Right lung (tissue), 2 donors: ENCODE measurements at regions not wholly inside any gene's neighbourhood (a gene's known extent, or its start where the extent isn't known, plus 50 kb on each side); places are given as distances from the start of the nearest gene placed in this dataset.
"Not testable (repeated sequence)": the region's sequence is repeated elsewhere in the genome, so short reads cannot be mapped to it uniquely, and the experiment has no call there.

ENCODE experiments used
- DNase-seq, 2 donors: peaks; one replicate each; pipeline ENCODE4 v3.0.0-alpha.2; 2013

GRCh38 chr2:198639580-198639979 is 818.2 kb downstream of the SATB2 start:
- no peak for DNase-seq

DNA sequence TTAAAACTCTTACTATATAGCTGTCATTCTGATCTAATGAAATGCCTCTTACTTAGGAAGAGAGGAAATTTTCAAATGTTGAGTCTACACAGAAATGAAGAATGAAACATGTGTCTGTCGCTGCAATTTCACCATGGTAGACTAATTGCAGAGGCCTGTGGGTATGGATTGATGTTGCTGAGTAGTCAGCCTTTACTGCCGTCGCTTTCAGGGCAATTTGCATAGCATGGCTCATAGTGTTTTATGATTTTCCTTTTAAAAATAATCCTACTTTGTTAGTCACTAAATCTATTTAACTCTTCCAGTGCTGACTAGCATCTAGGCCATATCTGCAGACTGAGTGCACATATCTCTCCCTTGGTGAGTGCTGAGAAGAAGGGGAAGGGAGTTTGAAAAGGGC is 819.2 kb downstream of the SATB2 start:
- DNase-seq, result no peak

DNA sequence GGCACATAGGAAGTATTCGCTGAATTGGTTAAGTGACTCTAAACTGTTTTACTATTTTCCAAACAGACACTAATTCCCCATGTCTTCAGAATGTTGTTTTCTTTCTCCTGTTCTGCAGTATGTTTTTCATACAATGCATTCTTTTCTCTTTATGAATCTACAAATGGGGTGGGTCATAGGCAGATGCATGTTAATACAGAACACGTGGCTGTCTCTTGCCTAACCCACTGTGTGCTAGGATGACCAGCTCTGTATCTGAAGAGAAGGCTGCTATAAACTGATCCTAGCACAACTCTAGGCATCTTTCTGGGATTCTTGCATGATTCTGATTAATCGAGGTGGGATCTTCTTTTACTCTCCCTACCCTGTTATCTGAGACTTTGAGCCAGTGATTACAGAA is 826.0 kb downstream of the PLCL1 start:
- DNase-seq, result no peak

DNA sequence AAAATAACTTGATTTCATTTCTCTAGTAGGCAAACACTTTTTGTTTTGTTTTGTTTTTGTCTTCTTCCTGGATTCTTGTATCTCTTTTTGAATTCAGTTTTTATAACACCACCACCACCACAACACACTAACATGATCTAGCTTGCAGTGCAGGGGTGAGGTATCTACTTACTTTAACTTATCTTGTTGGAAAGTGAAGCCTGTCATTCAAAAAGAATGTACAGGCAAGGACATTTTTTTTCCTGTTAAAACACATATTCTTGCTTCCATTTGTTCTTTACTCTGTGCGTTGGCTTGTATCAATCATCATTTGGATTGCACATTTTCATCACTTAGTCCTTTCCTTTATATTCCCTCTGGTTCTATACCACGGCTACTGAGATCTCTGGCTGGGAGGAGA is 824.2 kb downstream of the PLCL1 start:
- DNase-seq, result no peak

- no peak for DNase-seq
Observed at GRCh38 chr2:198622986-198623730, 818.8 kb downstream of the PLCL1 start.

GRCh38 chr2:198615972-198616371 is 811.6 kb downstream of the PLCL1 start:
- DNase-seq, result no peak

DNA sequence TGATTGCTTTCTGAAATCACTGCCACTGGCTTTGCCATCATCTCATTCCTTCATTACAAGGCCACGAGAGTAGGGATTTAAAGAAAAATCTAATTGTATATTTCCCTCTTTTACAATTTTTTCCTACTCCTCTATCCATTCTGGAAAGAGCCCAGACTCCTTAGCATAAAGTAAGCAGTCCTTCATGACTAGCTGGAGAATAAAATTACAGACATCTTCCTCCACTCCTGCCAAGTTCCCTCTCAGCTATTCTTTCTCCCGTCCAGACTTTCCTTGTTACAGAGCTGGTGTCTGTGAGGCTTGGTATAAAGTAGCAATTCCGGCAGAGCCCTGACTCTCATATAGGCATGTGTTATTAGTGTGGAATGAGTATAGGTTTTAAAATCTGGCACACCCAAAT is 806.8 kb downstream of the PLCL1 start:
- no peak for DNase-seq

- no peak for DNase-seq
Observed at GRCh38 chr2:198604599-198604998, 800.2 kb downstream of the PLCL1 start.

- not testable (repeated sequence) for DNase-seq
Observed at GRCh38 chr2:198602986-198603385, 798.6 kb downstream of the PLCL1 start.

DNA sequence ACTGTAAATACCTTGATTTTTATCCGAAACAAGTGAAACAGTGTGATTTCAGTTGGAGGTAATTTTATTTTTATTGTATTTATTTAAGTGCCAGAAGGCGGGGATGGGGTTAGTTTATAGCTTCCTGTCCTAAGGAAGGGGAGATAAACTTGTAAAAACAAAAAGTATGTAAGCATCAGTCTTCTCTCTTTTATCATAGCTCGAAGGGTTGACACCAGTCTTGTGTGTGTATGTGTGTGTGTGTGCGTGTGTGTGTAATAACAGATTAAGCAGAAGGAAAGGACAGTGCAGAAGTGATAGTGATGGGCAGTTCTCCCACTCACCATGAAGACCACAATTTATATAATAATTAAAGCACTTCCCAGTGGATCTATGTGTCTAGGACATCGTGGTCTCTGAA is 793.3 kb downstream of the PLCL1 start:
- no peak for DNase-seq

DNA sequence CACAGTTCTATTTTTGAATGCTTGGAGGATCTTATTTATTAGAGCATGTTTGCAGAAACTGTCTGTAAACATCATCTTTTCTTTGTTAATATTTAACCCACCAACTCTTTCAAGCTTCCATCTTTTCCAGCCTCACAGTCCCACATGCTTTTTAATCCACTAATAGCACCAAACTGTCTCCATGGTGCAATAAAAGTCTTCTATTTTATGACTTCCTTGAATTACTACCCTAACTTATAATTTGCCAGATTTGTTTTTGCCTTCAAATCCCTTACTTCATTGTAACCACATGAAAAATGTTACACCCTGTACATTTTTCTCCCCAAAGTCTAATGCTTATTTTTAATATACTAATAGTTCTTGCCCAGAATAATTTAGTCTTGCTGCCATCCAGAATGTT is 792.6 kb downstream of the PLCL1 start:
- no peak for DNase-seq

DNA sequence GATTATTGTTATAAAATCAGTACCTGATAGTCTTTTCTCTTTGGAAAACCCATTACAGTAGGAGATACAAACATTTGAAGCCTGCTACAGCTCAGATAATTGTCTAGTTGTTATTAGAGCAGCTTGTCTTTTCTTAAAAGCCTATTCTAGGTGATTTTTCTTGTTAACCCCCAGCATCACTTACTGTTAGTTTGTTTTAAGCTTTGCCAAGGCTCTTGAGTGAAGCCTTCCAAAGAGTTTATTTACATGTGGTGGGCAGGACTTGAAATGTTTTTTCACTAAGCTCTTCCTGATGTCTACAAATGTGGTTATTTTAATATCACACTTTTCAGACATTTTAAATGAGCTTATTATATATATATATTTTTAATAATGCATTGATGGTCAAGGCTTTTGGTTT is 791.3 kb downstream of the PLCL1 start:
- no peak for DNase-seq

DNA sequence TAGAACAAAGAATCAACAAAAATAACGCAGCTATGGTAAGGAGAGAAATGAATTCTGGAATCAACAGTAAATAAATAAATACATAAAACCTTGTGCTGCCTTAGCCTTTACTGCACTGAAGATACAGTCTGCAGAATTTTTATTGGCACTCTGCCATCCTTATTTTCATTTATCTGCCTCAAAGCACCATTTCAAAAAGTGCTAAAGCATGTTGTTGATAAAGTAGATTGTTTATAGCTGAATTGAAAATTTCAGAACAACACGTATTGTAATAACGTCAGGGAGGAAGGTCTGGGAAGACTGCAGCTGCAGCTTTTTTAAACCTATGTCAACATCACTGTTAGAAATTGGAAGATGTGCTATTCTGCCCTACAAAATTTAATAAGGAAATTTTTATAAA is 787.2 kb downstream of the PLCL1 start:
- peak; percentile 13 to 29 for DNase-seq

DNA sequence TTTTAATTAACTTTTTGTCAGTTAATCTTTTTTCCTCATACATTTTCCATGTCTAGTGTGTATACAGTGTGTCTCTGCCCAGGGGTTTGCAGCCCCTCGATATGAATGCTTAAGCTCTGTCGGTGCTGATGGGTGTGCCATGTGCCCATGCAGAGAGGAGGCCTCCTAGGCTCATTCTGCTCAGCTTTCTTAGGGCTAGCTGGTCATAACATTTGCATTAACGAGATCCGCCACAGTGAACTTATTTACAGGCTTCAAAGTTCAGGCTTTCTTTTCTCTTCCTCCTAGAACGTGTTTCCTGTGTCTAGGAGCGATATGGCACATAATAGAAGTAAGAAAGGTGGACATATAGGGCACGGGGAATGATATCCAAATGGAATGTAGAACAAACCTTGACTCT is 783.3 kb downstream of the PLCL1 start:
- DNase-seq, result no peak

GRCh38 chr2:198587240-198587639 is 782.8 kb downstream of the PLCL1 start:
- DNase-seq, result peak in 1 of 2 donors; percentile 14

GRCh38 chr2:198571393-198571792 is 767.0 kb downstream of the PLCL1 start:
- DNase-seq, result no peak

DNA sequence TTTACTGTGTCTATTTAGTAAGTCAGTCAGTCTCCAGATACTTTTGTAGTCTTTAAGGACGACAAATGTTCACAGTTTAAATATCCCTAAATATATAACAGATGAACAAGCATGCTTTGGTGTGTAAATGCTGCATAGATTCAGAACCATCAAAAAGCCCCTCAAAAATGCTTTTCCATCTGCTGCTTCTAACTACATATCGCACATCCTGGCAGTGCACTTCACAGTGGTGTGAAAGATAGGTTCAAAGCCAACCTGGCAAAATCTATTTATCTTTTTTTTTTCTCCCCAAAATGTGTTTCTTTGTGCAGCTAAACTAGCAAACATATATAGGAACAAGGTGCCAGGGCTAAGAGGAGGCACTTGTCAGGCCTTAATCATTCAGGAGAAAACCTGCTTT is 753.8 kb downstream of the PLCL1 start:
- DNase-seq, result no peak

- peak; percentile 33 to 37 for DNase-seq
Observed at GRCh38 chr2:198546122-198546521, 741.7 kb downstream of the PLCL1 start.

DNA sequence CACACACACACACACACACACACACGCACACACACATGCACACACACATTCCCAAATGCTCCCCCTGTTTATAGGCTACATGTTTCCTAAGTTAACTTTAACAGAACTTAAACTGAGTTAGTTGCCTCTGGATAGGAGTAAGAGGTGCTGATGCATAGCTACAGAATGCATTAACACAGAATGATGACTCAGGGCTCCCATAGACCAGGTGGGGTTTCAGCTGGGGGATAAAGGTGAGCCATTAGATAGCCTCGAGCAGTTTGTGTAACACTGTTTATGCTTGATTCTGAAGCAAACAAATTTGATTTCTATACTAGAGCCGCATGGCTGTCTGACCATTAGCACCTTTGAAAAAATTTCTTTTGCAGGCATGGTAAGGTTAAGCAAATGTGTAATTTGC is 741.0 kb downstream of the PLCL1 start:
- no peak for DNase-seq

DNA sequence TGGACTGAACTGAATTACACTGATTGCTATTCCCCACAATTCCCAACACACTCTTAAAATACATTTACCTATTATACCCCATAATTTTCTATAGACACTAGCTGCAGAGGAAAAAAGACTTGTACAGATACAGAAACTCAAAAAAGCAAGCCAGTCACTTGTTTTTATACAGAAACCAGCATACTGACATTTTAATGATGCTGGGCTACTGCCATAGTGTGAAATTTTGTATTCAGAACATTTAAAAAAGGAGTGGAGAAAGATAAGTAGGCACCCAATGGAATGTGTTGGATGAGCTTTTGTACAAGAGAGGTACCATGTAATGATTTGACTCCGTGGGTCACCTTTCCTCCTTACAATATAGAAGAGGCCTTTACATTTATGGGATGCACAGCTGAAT is 740.1 kb downstream of the PLCL1 start:
- no peak for DNase-seq

- no peak for DNase-seq
Observed at GRCh38 chr2:198534756-198535155, 730.4 kb downstream of the PLCL1 start.

GRCh38 chr2:198525211-198525969 is 721.0 kb downstream of the PLCL1 start:
- no peak for DNase-seq

- no peak for DNase-seq
Observed at GRCh38 chr2:198523710-198524109, 719.3 kb downstream of the PLCL1 start.

DNA sequence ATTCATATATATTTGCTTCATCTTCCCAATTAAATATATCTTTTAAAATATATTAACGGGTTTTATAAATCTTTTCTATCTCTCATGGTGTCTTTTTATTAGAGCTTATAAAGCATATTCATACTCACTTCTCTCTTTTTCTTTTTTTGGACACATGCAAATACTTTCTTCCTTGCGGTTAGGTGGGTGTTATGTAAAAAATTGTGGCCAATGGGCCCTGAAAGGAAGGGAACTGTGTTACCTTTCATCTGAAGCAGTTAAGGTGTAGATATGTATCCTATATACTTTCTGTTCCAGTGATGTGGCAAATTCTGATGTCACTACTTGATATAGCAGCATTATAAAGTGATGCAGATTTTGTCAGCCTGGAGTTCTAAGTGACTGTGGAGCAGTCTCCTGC is 714.5 kb downstream of the PLCL1 start:
- DNase-seq, result no peak
